ENCODE measurements at regions not wholly inside any gene's neighbourhood (a gene's known extent, or its start where the extent isn't known, plus 50 kb on each side); places are given as distances from the start of the nearest gene placed in this dataset.
"Not testable (repeated sequence)": the region's sequence is repeated elsewhere in the genome, so short reads cannot be mapped to it uniquely, and the experiment has no call there.

- H3K4me1 ChIP-seq = no peaks in the 10 kb centered on the region
- 91 to 97% (median 93%) methylated on average over 2 of the region's 2 CpGs for WGBS, 5 donors
- no peaks in the 10 kb centered on the region for H3K27me3 ChIP-seq (replicated peaks in 1 of 7)
- H3K9me3 ChIP-seq = no peaks in the 10 kb centered on the region
- no peak for DNase-seq
- H3K36me3 ChIP-seq = no peaks in the 10 kb centered on the region
- TF ChIP-seq POLR2A (IDR thresholded peaks at IDR 0.05) (no peak), POLR2AphosphoS5 (IDR thresholded peaks at IDR 0.05) (no peak)
- TF ChIP-seq, protein P1, sequence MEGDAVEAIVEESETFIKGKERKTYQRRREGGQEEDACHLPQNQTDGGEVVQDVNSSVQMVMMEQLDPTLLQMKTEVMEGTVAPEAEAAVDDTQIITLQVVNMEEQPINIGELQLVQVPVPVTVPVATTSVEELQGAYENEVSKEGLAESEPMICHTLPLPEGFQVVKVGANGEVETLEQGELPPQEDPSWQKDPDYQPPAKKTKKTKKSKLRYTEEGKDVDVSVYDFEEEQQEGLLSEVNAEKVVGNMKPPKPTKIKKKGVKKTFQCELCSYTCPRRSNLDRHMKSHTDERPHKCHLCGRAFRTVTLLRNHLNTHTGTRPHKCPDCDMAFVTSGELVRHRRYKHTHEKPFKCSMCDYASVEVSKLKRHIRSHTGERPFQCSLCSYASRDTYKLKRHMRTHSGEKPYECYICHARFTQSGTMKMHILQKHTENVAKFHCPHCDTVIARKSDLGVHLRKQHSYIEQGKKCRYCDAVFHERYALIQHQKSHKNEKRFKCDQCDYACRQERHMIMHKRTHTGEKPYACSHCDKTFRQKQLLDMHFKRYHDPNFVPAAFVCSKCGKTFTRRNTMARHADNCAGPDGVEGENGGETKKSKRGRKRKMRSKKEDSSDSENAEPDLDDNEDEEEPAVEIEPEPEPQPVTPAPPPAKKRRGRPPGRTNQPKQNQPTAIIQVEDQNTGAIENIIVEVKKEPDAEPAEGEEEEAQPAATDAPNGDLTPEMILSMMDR (IDR thresholded peaks at IDR 0.05 in 8 of 11, conservative IDR thresholded peaks at IDR 0.05 in 3 of 11) = no peak
- H3K27ac ChIP-seq = no peak overlapping the region
- intact Hi-C loops (cut with DNase I; ENCODE audit: low total_unique reads) = no loop called here
- no peak overlapping the region for H3K4me3 ChIP-seq
These were observed 67.0 kb upstream of the LSAMP start for GRCh38 chr3:116512281-116512680.

- no peaks in the 10 kb centered on the region for H3K4me1 ChIP-seq
- DNase-seq = no peak
- intact Hi-C loops (cut with DNase I; ENCODE audit: low total_unique reads) = no loop called here
- TF ChIP-seq, protein P1 (IDR thresholded peaks at IDR 0.05 in 8 of 11, conservative IDR thresholded peaks at IDR 0.05 in 3 of 11) = no peak
- TF ChIP-seq POLR2AphosphoS5 (IDR thresholded peaks at IDR 0.05) = no peak
- no peak for TF ChIP-seq POLR2A (IDR thresholded peaks at IDR 0.05)
- H3K36me3 ChIP-seq = no peaks in the 10 kb centered on the region
- H3K27ac ChIP-seq = no peak overlapping the region
- no peak overlapping the region for H3K4me3 ChIP-seq
- H3K27me3 ChIP-seq (replicated peaks in 1 of 7) = no peaks in the 10 kb centered on the region
- peaks cover 0 to 3% (median under 1%) of the 10 kb centered on the region in 8 donors for H3K9me3 ChIP-seq
- 50 to 82% (median 73%) methylated on average over 2 of the region's 2 CpGs for WGBS, 5 donors
These were observed 67.6 kb upstream of the LSAMP start for GRCh38 chr3:116512931-116513330.

DNA sequence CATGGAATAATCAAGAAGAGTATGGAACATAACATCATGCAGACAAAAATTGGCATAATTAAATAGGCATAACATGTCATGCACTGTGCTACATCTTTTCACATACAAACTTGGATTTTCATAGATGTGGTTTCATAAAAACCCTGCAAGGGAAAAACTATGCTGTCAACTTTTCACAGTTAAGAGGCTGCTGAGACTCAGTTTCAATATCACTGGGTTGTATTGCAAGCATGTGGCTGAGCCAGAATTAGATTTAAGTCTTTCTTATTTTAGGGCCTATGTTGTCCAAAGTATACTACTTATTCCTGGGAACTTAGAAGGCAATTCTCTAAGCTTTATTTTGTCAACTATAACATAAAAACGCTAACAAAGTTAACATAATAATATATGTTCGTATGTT lies 70.7 kb upstream of the LSAMP start:
- no peak for DNase-seq
- intact Hi-C loops (cut with DNase I; ENCODE audit: low total_unique reads) = no loop called here
- TF ChIP-seq POLR2A (IDR thresholded peaks at IDR 0.05) (no peak), POLR2AphosphoS5 (IDR thresholded peaks at IDR 0.05) (no peak)
- TF ChIP-seq, protein P1 (IDR thresholded peaks at IDR 0.05 in 8 of 11, conservative IDR thresholded peaks at IDR 0.05 in 3 of 11) = no peak
- Histone ChIP-seq H3K4me3 (no peak overlapping the region), H3K27me3 (replicated peaks in 1 of 7) (no peaks in the 10 kb centered on the region), H3K36me3 (no peaks in the 10 kb centered on the region), H3K9me3 (peaks cover 0 to 9% (median 2%) of the 10 kb centered on the region in 8 donors), H3K4me1 (no peaks in the 10 kb centered on the region), H3K27ac (no peak overlapping the region)
- 33 to 82% (median 50%) methylated on average over 2 of the region's 2 CpGs for WGBS, 5 donors

DNA sequence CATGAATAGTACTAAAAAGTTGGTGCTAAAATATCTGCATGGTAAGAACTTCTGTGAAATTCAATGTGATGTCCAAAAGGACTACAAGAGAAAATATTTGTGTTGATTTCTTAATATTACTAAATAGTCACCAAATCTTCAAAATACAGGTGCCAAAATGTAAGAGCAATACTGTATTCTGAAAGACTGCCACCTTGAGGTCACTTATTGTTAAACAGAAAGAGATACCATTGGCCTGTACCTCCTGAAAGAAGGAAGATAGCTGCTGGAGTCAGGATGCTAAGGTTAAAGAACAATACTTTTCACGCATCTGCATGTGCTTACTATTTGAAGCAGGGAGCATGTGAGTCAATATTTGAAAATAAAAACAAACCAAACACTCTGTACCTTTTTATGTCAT lies 72.0 kb upstream of the LSAMP start:
- H3K4me1 ChIP-seq = no peaks in the 10 kb centered on the region
- H3K9me3 ChIP-seq = peaks cover 0 to 9% (median 2%) of the 10 kb centered on the region in 8 donors
- no peaks in the 10 kb centered on the region for H3K27me3 ChIP-seq (replicated peaks in 1 of 7)
- 6 to 82% (median 74%) methylated on average over 1 of the region's 1 CpG for WGBS, 5 donors
- intact Hi-C loops (cut with DNase I; ENCODE audit: low total_unique reads) = no loop called here
- DNase-seq = no peak
- H3K27ac ChIP-seq = no peak overlapping the region
- no peaks in the 10 kb centered on the region for H3K36me3 ChIP-seq
- H3K4me3 ChIP-seq = no peak overlapping the region
- TF ChIP-seq POLR2AphosphoS5 (IDR thresholded peaks at IDR 0.05) = no peak
- no peak for TF ChIP-seq POLR2A (IDR thresholded peaks at IDR 0.05)
- TF ChIP-seq, protein P1 (IDR thresholded peaks at IDR 0.05 in 8 of 11, conservative IDR thresholded peaks at IDR 0.05 in 3 of 11) = no peak

GRCh38 chr3:116519101-116519500 lies 73.8 kb upstream of the LSAMP start:
- H3K4me1 ChIP-seq; H3K36me3 ChIP-seq; H3K27ac ChIP-seq; H3K9me3 ChIP-seq; H3K27me3 ChIP-seq (replicated peaks in 1 of 7); intact Hi-C loops (cut with DNase I; ENCODE audit: low total_unique reads); H3K4me3 ChIP-seq: not testable (repeated sequence)
- WGBS, 5 donors = 89 to 97% (median 94%) methylated on average over 3 to 24 of the region's 26 CpGs
- DNase-seq = peak; percentile 64

GRCh38 chr3:116519823-116520222 lies 74.5 kb upstream of the LSAMP start:
- intact Hi-C loops (cut with DNase I; ENCODE audit: low total_unique reads); DNase-seq; H3K9me3 ChIP-seq; H3K4me1 ChIP-seq; H3K4me3 ChIP-seq; H3K27me3 ChIP-seq (replicated peaks in 1 of 7); H3K36me3 ChIP-seq; H3K27ac ChIP-seq: not testable (repeated sequence)
- WGBS, 5 donors = 75 to 81% (median 79%) methylated on average over 2 to 3 of the region's 3 CpGs

All from spleen (tissue), 11 donors.